Hippocampal formation (tissue), 2 donors: ENCODE measurements at regions not wholly inside any gene's neighbourhood (a gene's known extent, or its start where the extent isn't known, plus 50 kb on each side); places are given as distances from the start of the nearest gene placed in this dataset.
"Not testable (repeated sequence)": the region's sequence is repeated elsewhere in the genome, so short reads cannot be mapped to it uniquely, and the experiment has no call there.

ENCODE experiments used
- DNase-seq, 2 donors: peaks; one replicate each; lab custom pipeline; 2025; lab: John Stamatoyannopoulos, UW

- DNase-seq, result not testable (repeated sequence)
Observed at GRCh38 chr9:85792057-85792456, 50.3 kb upstream of the AGTPBP1 start.

GRCh38 chr9:85802978-85803695, 61.4 kb upstream of the AGTPBP1 start:
- DNase-seq, result not testable (repeated sequence)

GRCh38 chr9:85804847-85805133, 63.0 kb upstream of the AGTPBP1 start:
- DNase-seq, result not testable (repeated sequence)

DNA sequence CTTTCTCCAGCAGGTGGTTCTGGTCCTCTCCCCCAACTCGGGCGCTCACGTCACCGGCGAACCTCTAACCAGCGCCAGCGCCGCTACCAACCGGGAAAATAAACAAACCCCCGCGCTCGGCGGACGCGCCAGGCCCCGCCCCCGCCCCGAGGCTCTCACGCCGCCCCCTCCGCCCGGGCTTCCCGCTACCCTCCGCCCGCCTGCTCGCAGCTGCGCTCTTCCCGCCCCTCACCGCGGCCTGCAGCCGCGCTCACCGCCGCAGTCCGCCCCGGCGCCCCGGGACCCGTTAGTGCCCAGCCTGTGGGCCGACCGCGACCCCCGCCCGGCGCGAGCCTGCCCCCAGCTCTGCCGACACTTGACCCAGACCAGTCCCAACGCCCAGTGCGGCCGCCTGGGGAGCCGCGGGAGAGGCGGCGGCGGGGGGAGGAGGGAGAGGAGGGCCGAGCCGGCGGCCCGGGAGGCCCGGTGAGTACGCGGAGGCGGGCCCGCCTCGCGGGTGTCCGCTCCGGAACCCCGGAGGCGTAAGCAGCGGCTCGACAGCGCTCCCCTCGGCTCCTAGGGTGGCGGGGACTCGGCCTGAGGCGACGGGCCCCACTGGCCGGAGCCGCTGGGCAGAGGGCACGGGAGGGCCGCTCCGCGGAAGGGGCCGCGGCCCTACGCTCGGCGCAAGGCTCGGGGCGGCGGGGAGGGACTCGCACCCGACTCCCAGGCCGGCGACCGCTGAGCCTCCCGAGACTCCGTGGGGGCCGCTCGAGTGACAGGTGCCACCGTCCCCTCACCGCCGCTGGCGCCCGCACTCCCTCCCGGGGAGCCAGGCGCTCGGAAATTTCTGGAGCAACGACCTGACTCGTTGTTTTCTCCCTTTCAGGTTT, 63.6 kb upstream of the AGTPBP1 start:
- peak; percentile 62 to 79 for DNase-seq

GRCh38 chr9:85808329-85808728, 66.6 kb upstream of the AGTPBP1 start:
- DNase-seq, result not testable (repeated sequence)

DNA sequence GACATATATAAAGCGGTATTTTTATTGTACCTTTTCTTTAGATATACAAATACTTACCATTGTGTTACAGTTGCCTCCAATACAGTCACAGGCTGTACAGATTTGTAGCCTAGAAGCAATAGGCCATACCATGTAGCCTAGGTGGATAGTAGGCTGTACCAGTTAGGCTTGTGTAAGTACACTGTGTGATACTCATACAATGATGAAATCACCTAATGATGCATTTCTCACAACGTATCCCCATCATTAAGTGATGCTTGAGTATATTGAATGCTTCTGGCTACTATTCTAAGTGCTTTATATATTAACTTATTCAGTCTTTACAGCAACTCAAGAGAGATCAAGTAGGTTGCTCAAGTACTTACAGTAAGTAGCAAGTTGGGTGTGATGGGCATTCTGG, 71.6 kb upstream of the AGTPBP1 start:
- not testable (repeated sequence) for DNase-seq

GRCh38 chr9:85814800-85815199, 73.0 kb upstream of the AGTPBP1 start:
- DNase-seq, result not testable (repeated sequence)

DNA sequence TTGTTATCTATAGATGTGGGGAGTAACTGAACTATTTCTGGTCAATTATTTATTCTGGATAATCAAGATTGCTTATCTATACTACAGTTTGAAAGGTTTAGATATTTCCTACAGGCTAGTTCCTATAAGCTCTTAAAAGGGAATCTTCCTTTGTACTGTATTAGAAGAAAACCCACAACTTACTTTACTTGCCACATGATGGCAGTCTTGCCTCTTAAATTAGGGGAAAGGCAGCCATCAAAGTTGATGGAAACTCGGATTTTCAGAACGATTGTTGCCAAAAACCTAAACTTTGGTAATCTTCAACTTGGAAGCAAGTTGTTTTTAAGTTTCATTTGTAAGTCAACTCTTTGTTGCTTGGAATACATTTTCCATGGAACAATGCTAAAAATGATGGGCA, 77.2 kb upstream of the AGTPBP1 start:
- DNase-seq, result peak in 1 of 2 donors; percentile 60

DNA sequence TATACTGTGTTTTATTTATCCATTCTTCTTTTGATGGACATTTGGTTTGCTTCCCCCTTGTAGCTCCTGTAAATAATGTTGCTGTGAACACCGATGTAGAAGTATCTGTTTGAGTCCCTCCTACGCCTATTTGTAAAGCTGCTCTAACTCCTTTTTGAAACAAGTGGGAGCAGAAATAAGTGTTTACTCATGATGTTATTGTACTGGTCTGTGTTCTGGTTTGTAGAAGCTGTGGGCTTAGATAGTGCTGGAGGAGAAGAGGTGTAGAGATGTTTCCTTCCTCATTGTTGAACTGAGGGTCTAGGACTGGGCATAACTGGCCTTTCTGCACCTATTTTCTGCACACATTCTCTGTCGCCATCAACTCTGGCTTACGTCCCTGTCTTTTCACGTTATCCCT, 78.8 kb upstream of the AGTPBP1 start:
- not testable (repeated sequence) for DNase-seq

DNA sequence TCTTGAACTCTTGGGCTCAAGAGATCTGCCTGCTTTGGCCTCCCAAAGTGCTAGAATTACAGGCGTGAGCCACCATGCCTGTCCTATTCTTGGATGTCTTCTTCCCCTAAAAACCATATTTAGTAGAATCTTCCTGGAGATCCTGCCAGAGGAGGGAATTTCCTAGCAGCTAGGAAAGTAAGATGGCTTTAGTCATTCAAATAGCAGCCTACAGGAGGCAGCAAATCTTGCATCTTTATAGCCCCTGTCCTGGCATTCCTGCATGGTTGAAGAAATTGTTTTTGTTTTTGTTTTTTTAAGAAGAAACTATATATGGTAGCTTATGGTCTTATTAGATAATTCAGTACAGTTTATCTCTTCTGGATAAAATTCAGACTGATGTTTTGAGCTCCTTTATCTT, 83.2 kb upstream of the AGTPBP1 start:
- DNase-seq, result not testable (repeated sequence)

- not testable (repeated sequence) for DNase-seq
Observed at GRCh38 chr9:85834591-85834990, 92.8 kb upstream of the AGTPBP1 start.

DNA sequence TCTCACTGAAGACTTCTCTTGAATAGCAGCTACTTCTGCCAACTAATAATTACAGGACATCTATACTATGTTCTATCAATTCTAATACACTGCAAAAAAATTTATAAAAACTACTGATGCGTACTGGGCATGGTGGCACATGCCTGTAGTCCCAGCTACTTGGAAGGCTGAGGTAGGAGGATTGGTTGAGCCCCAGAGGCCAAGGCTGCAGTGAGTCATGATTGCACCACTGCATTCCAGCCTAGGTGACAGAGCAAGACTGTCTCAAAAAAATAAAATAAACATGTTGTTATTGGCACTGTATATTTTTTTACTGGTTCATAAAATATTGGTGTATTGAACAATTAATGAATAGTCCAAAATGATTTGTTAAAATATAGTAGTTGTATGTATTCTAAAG, 97.0 kb upstream of the NAA35 start:
- DNase-seq, result not testable (repeated sequence)

DNA sequence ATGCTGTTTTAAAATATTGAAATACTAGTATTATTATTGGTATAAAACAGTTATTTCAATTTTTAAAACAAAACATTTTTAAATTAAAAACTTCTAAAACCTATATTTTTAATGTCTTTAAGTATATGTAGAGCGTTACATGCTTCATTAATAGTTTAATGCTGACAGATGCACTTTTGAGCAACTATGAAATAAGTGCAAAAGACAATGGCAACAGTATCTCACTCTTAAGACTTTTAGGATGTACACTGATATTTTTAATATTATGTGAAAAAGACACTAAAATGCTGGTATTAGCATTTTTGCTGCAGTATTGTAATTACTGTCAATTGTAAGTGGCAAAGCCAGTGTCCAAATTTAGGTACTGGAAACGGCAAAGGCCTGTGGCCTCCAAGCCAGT, 93.2 kb upstream of the NAA35 start:
- DNase-seq, result not testable (repeated sequence)

DNA sequence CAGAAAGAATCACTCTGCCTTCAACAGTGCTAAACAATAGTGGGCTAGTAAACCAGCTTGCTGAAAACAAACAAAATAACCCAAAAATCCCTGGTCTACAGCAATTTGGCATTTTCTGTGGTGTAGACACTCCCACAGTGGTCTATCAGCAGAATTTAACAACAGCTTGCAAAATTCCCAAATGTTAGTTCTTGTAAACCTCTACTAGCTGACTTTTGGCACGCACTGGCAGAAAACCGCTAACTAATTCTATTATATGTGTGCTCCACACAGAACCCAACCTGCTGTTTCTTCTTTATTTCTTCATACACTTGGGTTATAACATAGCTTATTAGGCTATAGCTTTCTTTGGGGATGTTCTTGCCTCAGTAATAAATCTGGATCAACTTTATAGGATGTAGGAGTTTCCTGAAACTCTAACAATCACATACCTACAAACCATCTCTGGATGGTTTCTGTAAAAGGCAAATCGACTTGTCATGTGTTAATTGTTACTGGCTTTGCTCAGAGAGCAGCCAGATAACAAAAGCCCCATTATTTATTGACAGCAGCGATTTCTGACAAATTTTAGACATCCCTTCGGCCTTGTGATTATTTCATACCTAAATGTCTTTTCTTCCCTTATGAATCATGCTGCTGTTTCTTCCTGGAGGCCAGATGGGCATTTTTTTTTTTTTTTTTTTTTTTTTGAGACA, 82.7 kb upstream of the NAA35 start:
- DNase-seq, result peak in 1 of 2 donors; percentile 5

DNA sequence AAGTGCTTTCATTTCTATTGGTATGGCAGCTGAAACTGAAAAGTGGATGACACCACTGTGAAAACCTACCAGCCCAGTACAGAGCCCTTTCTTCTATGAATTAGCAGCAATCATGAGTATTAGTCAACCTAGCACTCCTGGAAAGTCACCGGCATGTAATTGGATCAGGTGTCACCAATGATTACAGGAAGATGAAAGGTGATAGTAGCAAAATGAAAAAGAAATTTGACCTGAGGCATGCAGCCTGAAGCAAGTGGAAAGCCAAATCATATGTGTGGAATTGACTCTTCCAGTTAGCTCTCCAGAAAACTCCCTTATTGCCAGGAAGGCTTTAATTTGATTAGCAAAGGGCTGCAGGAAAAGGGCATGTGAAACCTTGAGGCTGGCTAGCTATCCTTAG, 81.2 kb upstream of the NAA35 start:
- no peak for DNase-seq

DNA sequence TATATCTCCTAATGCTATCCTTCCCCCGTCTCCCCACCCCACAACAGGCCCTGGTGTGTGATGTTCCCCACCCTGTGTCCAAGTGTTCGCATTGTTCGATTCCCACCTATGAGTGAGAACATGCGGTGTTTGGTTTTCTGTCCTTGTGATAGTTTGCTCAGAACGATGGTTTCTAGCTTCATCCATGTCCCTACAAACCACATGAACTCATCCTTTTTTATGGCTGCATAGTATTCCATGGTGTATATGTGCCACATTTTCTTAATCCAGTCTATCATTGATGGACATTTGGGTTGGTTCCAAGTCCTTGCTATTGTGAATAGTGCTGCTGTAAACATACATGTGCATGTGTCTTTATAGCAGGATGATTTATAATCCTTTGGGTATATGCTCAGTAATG, 79.1 kb upstream of the NAA35 start:
- not testable (repeated sequence) for DNase-seq

- DNase-seq, result no peak
Observed at GRCh38 chr9:85863875-85864274, 77.1 kb upstream of the NAA35 start.

- DNase-seq, result no peak
Observed at GRCh38 chr9:85871008-85871407, 69.9 kb upstream of the NAA35 start.

DNA sequence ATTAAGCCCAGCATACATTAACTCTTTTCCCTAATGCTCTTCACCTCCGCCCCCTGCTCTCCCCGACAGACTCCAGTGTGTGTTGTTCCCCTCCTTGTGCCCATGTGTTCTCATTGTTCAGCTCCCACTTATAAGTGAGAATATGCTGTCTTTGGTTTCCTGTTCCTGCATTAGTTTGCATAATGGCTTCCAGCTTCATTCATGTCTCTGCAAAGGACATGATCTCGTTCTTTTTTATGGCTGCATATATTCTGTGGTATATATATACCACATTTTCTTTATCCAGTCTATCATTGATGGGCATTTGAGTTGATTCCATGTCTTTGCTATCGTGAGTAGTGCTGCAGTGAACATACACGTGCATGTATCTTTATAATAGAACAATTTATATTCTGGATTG, 69.3 kb upstream of the NAA35 start:
- not testable (repeated sequence) for DNase-seq

DNA sequence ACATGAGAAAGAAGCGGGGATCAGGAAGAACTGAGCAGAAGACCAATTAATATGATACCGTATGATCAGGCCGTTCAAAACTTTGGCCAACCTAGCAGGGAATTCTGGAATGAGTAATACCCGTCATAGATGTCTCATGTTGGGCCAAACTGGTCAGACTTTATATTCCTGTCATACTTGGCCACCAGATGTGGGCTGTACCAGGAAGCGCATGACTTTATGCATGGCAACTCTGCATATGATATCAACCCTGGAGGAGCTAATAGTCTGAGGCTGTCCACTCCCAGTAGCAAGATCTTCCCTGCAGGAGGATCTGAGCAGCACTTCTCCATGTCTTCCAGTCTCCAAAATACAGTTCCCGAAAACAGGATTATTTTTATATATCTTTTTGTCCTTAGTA, 68.5 kb upstream of the NAA35 start:
- no peak for DNase-seq

GRCh38 chr9:85876628-85877027, 64.3 kb upstream of the NAA35 start:
- DNase-seq, result no peak

DNA sequence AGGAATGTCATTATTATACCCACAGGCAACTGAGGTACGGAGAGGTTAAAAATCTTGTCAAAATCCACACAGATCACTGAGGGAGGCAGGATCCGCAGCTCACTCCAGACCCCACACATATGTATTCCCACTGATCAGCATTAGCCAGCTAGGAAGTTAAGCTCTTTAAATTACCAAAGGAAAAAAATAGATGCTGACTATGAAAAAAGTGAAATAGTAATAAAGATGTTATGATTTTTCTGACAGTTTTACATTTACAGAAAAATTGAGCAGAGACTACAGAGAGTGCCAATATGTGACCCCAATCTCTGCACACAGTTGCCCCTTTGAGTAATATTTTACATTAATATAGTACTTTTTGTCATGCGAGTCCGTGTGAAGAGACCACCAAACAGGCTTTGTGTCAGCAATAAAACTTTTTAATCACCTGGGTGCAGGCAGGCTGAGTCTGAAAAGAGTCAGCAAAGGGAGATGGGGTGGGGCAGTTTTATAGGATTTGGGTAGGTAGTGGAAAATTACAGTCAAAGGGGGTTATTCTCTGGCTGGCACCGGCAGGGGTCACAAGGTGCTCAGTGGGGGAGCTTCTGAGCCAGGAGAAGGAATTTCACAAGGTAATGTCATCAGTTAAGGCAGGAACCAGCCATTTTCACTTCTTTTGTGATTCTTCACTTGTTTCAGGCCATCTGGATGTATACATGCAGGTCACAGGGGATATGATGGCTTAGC, 61.9 kb upstream of the NAA35 start:
- DNase-seq, result not testable (repeated sequence)
